ENCODE measurements at regions not wholly inside any gene's neighbourhood (a gene's known extent, or its start where the extent isn't known, plus 50 kb on each side); places are given as distances from the start of the nearest gene placed in this dataset.
"Not testable (repeated sequence)": the region's sequence is repeated elsewhere in the genome, so short reads cannot be mapped to it uniquely, and the experiment has no call there.

- H3K36me3 ChIP-seq = no peaks in the 10 kb centered on the region
- no peaks in the 10 kb centered on the region for H3K9me3 ChIP-seq
- TF ChIP-seq CTCF (IDR thresholded peaks at IDR 0.05) (no peak), POLR2A (IDR thresholded peaks at IDR 0.05) (no peak)
- no peak overlapping the region for H3K4me3 ChIP-seq
- H3K27me3 ChIP-seq = no peaks in the 10 kb centered on the region
- intact Hi-C loops (cut with DNase I; ENCODE audit: low total_unique reads) = no loop called here
- H3K4me1 ChIP-seq = no peaks in the 10 kb centered on the region
- no peak overlapping the region for H3K27ac ChIP-seq
- no peak for DNase-seq
These were observed 183.2 kb upstream of the MAP3K1 start for GRCh38 chr5:56632199-56632598.

- TF ChIP-seq POLR2A (IDR thresholded peaks at IDR 0.05) (no peak), CTCF (IDR thresholded peaks at IDR 0.05) (no peak)
- H3K36me3 ChIP-seq = no peaks in the 10 kb centered on the region
- no peak for DNase-seq
These were observed 183.6 kb upstream of the MAP3K1 start for GRCh38 chr5:56631719-56632118.

GRCh38 chr5:56628616-56629015 lies 186.7 kb upstream of the MAP3K1 start:
- H3K27me3 ChIP-seq; H3K27ac ChIP-seq; H3K36me3 ChIP-seq; DNase-seq; H3K4me3 ChIP-seq; intact Hi-C loops (cut with DNase I; ENCODE audit: low total_unique reads); H3K9me3 ChIP-seq; H3K4me1 ChIP-seq: not testable (repeated sequence)

More at GRCh38 chr5:56631719-56632118, 183.6 kb upstream of the MAP3K1 start:
- H3K4me3 ChIP-seq = no peak overlapping the region
- H3K27ac ChIP-seq = no peak overlapping the region
- H3K27me3 ChIP-seq = no peaks in the 10 kb centered on the region
- intact Hi-C loops (cut with DNase I; ENCODE audit: low total_unique reads) = no loop called here
- no peaks in the 10 kb centered on the region for H3K9me3 ChIP-seq
- H3K4me1 ChIP-seq = no peaks in the 10 kb centered on the region

GRCh38 chr5:56625541-56625940 lies 189.8 kb upstream of the MAP3K1 start:
- Histone ChIP-seq H3K27ac (no peak overlapping the region), H3K27me3 (no peaks in the 10 kb centered on the region), H3K4me3 (no peak overlapping the region), H3K36me3 (no peaks in the 10 kb centered on the region), H3K4me1 (no peaks in the 10 kb centered on the region), H3K9me3 (no peaks in the 10 kb centered on the region)
- intact Hi-C loops (cut with DNase I; ENCODE audit: low total_unique reads) = no loop called here
- TF ChIP-seq CTCF (IDR thresholded peaks at IDR 0.05) = no peak
- TF ChIP-seq POLR2A (IDR thresholded peaks at IDR 0.05) = no peak
- DNase-seq = no peak

GRCh38 chr5:56624751-56625150 lies 190.6 kb upstream of the MAP3K1 start:
- Histone ChIP-seq H3K27ac (no peak overlapping the region), H3K27me3 (no peaks in the 10 kb centered on the region), H3K9me3 (no peaks in the 10 kb centered on the region), H3K36me3 (no peaks in the 10 kb centered on the region), H3K4me1 (no peaks in the 10 kb centered on the region), H3K4me3 (no peak overlapping the region)
- TF ChIP-seq POLR2A (IDR thresholded peaks at IDR 0.05) (no peak), CTCF (IDR thresholded peaks at IDR 0.05) (no peak)
- intact Hi-C loops (cut with DNase I; ENCODE audit: low total_unique reads) = no loop called here
- no peak for DNase-seq

- intact Hi-C loops (cut with DNase I; ENCODE audit: low total_unique reads) = no loop called here
- DNase-seq = no peak
- Histone ChIP-seq H3K27me3 (no peaks in the 10 kb centered on the region), H3K27ac (no peak overlapping the region), H3K36me3 (no peaks in the 10 kb centered on the region), H3K4me3 (no peak overlapping the region), H3K4me1 (no peaks in the 10 kb centered on the region), H3K9me3 (no peaks in the 10 kb centered on the region)
- TF ChIP-seq POLR2A (IDR thresholded peaks at IDR 0.05) = no peak
- TF ChIP-seq CTCF (IDR thresholded peaks at IDR 0.05) = no peak
These were observed 193.2 kb upstream of the MAP3K1 start for GRCh38 chr5:56622141-56622540.

Measured in uterus (tissue), 3 donors.